ENCODE measurements at regions not wholly inside any gene's neighbourhood (a gene's known extent, or its start where the extent isn't known, plus 50 kb on each side); places are given as distances from the start of the nearest gene placed in this dataset.

DNA sequence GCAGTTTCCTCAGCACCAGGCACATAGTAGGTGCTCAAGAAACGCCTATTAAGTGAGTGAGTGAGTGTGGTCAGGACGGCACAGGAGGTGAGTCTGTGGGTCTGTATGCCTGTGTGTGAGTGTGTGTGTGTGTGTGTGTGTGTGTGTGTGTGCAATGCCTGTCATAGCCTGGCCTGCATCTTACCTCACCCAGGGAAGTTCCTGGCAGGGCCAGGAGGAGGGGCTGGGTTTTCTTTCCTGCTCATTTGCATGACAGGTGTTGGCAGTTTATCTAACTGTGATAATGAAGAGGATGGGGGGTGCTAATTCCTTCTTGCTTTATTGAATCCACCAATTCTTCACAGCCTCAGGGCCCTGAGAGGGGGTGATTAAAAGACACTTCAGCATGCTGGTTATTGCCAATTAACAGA is 146.7 kb upstream of the MLN start:
- TF ChIP-seq RAD21 (IDR thresholded peaks at IDR 0.05; ENCODE audit: low read depth) (no peak), POLR2AphosphoS5 (IDR thresholded peaks at IDR 0.05; ENCODE audit: low read depth, low read length) (no peak), SIN3A (IDR thresholded peaks at IDR 0.05; ENCODE audit: low read depth) (no peak), ZNF274 (IDR thresholded peaks at IDR 0.05; ENCODE audit: low read depth, low read length) (no peak), ZFX (IDR thresholded peaks at IDR 0.05) (no peak), EZH2phosphoT487 (IDR thresholded peaks at IDR 0.05; ENCODE audit: borderline replicate concordance) (no peak)
- TF ChIP-seq, protein P1, sequence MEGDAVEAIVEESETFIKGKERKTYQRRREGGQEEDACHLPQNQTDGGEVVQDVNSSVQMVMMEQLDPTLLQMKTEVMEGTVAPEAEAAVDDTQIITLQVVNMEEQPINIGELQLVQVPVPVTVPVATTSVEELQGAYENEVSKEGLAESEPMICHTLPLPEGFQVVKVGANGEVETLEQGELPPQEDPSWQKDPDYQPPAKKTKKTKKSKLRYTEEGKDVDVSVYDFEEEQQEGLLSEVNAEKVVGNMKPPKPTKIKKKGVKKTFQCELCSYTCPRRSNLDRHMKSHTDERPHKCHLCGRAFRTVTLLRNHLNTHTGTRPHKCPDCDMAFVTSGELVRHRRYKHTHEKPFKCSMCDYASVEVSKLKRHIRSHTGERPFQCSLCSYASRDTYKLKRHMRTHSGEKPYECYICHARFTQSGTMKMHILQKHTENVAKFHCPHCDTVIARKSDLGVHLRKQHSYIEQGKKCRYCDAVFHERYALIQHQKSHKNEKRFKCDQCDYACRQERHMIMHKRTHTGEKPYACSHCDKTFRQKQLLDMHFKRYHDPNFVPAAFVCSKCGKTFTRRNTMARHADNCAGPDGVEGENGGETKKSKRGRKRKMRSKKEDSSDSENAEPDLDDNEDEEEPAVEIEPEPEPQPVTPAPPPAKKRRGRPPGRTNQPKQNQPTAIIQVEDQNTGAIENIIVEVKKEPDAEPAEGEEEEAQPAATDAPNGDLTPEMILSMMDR (IDR thresholded peaks at IDR 0.05 in 2 of 3, conservative IDR thresholded peaks at IDR 0.05 in 1 of 3; ENCODE audit: borderline replicate concordance in 1 of 3, insufficient read depth in 1 of 3, low read depth in 2 of 3, low read length in 2 of 3), result no peak

Data from HCT116 (cell line).